Esophagus muscularis mucosa (tissue), 3 donors: ENCODE measurements at regions not wholly inside any gene's neighbourhood (a gene's known extent, or its start where the extent isn't known, plus 50 kb on each side); places are given as distances from the start of the nearest gene placed in this dataset.

Source experiments
- EP300 ChIP-seq: sonication (generic); formaldehyde crosslinking; IDR thresholded peaks from one replicate; pipeline ENCODE4 v1.6.1; 2017; ENCODE audit warnings: antibody characterized with exemption
- POLR2A ChIP-seq: fragments of 450-650 bp; IDR thresholded peaks from one replicate; pipeline ENCODE4 v1.6.1; 2017; ENCODE audit warnings: antibody characterized with exemption, moderate library complexity, mild to moderate bottlenecking, low read depth
- POLR2AphosphoS5 ChIP-seq, 2 donors: sonication (generic); formaldehyde crosslinking; IDR thresholded peaks; one replicate each; pipeline ENCODE4 v1.6.1; 2017; ENCODE audit warnings: antibody characterized with exemption in 2 of 2

DNA sequence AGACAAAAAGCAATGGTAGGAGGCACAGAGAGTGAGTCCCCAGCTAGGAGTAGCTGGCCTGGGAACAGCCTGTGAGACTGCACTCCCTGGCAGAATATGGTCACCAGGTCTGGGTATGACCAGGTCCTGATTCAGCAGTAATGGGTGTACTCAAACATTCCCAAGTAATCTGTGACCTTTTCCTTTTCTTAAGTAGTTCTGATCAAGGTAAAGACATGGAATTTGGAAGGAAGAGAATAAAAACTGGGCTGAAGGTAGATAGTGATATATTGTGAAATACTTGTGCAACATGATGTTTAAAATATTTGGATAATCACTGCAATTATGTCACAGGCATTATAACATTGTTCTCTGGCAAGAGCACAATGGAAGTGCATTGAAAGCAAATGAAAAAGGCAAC lies 147.2 kb upstream of the DPYD start:
- TF ChIP-seq POLR2AphosphoS5 (IDR thresholded peaks at IDR 0.05) (no peak), POLR2A (no peak), EP300 (no peak)
